ENCODE measurements at regions not wholly inside any gene's neighbourhood (a gene's known extent, or its start where the extent isn't known, plus 50 kb on each side); places are given as distances from the start of the nearest gene placed in this dataset.

GRCh38 chr20:7415427-7415826 lies 524.8 kb downstream of the HAO1 start:
- DNase-seq, result no peak

GRCh38 chr20:7416382-7416781 lies 523.9 kb downstream of the HAO1 start:
- no peak for DNase-seq

- DNase-seq, result no peak
Observed at GRCh38 chr20:7420345-7420744, 519.9 kb downstream of the HAO1 start.

GRCh38 chr20:7426890-7427496 lies 513.3 kb downstream of the HAO1 start:
- no peak for DNase-seq

GRCh38 chr20:7428946-7429345 lies 511.3 kb downstream of the HAO1 start:
- DNase-seq, result no peak

- DNase-seq, result no peak
Observed at GRCh38 chr20:7432612-7433011, 507.6 kb downstream of the HAO1 start.

- no peak for DNase-seq
Observed at GRCh38 chr20:7437311-7437710, 502.9 kb downstream of the HAO1 start.

- no peak for DNase-seq
Observed at GRCh38 chr20:7449269-7449668, 491.0 kb downstream of the HAO1 start.

GRCh38 chr20:7452890-7453289 lies 487.4 kb downstream of the HAO1 start:
- no peak for DNase-seq

- DNase-seq, result no peak
Observed at GRCh38 chr20:7454047-7454446, 486.2 kb downstream of the HAO1 start.

- DNase-seq, result no peak
Observed at GRCh38 chr20:7458459-7458858, 481.8 kb downstream of the HAO1 start.

GRCh38 chr20:7459083-7459482 lies 481.2 kb downstream of the HAO1 start:
- no peak for DNase-seq

GRCh38 chr20:7463290-7463689 lies 477.0 kb downstream of the HAO1 start:
- no peak for DNase-seq

GRCh38 chr20:7470912-7471311 lies 469.3 kb downstream of the HAO1 start:
- no peak for DNase-seq

GRCh38 chr20:7490288-7490687 lies 450.0 kb downstream of the HAO1 start:
- DNase-seq, result no peak

GRCh38 chr20:7492257-7492656 lies 448.0 kb downstream of the HAO1 start:
- DNase-seq, result no peak

- DNase-seq, result no peak
Observed at GRCh38 chr20:7493311-7493710, 446.9 kb downstream of the HAO1 start.

GRCh38 chr20:7496394-7496991 lies 443.8 kb downstream of the HAO1 start:
- no peak for DNase-seq

- no peak for DNase-seq
Observed at GRCh38 chr20:7497985-7498384, 442.3 kb downstream of the HAO1 start.

- no peak for DNase-seq
Observed at GRCh38 chr20:7499201-7499600, 441.1 kb downstream of the HAO1 start.

GRCh38 chr20:7500231-7500663 lies 440.0 kb downstream of the HAO1 start:
- DNase-seq, result no peak

GRCh38 chr20:7503501-7503900 lies 436.8 kb downstream of the HAO1 start:
- no peak for DNase-seq

- no peak for DNase-seq
Observed at GRCh38 chr20:7505152-7505834, 435.0 kb downstream of the HAO1 start.

- no peak for DNase-seq
Observed at GRCh38 chr20:7505835-7506221, 434.4 kb downstream of the HAO1 start.
